ENCODE measurements at regions not wholly inside any gene's neighbourhood (a gene's known extent, or its start where the extent isn't known, plus 50 kb on each side); places are given as distances from the start of the nearest gene placed in this dataset.

- no peaks in the 10 kb centered on the region for H3K4me1 ChIP-seq
Observed at GRCh38 chr22:49429066-49429465, 398.6 kb downstream of the BRD1 start.

DNA sequence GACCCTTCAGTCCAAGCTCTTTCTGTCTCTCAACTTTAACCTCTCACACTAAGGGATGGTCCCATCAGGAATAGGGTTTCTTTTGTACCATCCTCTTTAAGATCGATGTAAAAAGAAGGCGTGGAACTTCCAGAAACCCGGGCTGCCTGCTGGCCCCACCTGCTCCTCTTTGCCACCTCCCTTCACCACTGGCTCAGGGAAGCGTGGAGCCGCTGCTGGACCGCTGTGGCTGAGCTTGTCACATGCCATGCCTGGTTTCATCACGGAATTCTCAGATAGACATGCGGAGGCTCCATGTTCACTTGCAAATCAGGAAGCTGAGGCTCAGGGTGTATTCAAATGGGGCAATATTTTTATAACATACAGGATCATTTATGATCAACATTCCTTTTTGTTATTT is 399.7 kb downstream of the BRD1 start:
- Histone ChIP-seq H3K27ac (no peak overlapping the region), H3K9me3 (no peaks in the 10 kb centered on the region), H3K4me3 (no peak overlapping the region), H3K36me3 (no peaks in the 10 kb centered on the region), H3K27me3 (no peaks in the 10 kb centered on the region), H3K4me1 (no peaks in the 10 kb centered on the region)
- TF ChIP-seq EP300 (IDR thresholded peaks at IDR 0.05) (no peak), CTCF (IDR thresholded peaks at IDR 0.05) (no peak), POLR2A (IDR thresholded peaks at IDR 0.05) (no peak)
- WGBS, 2 donors: 90 to 95% methylated on average over 8 of the region's 8 CpGs
- no peak for DNase-seq (ENCODE audit: low spot score in 2 of 2)

More at GRCh38 chr22:49429066-49429465, 398.6 kb downstream of the BRD1 start:
- no peak overlapping the region for H3K4me3 ChIP-seq
- DNase-seq (ENCODE audit: low spot score in 2 of 2): no peak
- H3K27ac ChIP-seq: no peak overlapping the region
- no peaks in the 10 kb centered on the region for H3K27me3 ChIP-seq
- peaks cover 0 to under 1% (median 0%) of the 10 kb centered on the region in 4 donors for H3K9me3 ChIP-seq
- TF ChIP-seq CTCF (IDR thresholded peaks at IDR 0.05): no peak
- TF ChIP-seq EP300 (IDR thresholded peaks at IDR 0.05): no peak
- no peak for TF ChIP-seq POLR2A (IDR thresholded peaks at IDR 0.05)
- WGBS, 2 donors: 51 to 64% methylated on average over 7 of the region's 7 CpGs
- no peaks in the 10 kb centered on the region for H3K36me3 ChIP-seq

- WGBS, 2 donors: 86% methylated on average over 5 of the region's 5 CpGs
- TF ChIP-seq CTCF (IDR thresholded peaks at IDR 0.05) (no peak), EP300 (IDR thresholded peaks at IDR 0.05) (no peak), POLR2A (IDR thresholded peaks at IDR 0.05) (no peak)
- Histone ChIP-seq H3K4me3 (no peak overlapping the region), H3K4me1 (no peaks in the 10 kb centered on the region), H3K9me3 (no peaks in the 10 kb centered on the region), H3K36me3 (no peaks in the 10 kb centered on the region), H3K27me3 (no peaks in the 10 kb centered on the region), H3K27ac (no peak overlapping the region)
- DNase-seq (ENCODE audit: low spot score in 2 of 2): no peak
Observed at GRCh38 chr22:49427341-49427740, 400.3 kb downstream of the BRD1 start.

DNA sequence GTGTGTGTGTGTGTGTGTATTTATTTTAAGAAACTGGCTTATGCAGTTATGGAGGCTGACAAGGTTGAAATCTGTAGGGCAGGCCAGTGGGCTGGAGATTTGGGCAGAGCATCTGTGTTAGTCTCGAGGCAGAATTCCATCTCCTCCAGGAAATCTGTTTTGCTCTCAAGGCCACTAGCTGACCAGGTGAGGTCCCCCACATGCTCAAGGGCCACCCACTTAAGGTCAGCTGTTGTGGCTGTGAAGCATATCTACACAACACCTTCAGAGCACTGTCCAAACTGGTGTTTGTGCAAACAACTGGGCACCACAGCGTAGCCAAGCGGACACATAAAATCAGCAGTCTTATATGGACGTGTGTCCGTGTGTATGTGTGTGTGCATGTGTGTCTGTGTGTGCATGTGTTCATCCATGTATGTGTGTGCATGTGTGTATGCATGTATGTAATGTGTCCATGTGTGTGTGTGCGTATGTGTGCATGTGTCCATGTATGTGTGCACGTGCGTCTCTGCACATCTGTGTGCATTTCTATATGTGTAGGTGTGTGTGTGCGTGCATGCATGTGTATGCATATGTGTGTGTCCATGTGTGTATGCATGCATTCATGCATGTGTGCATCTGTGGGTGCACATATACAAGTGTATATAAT is 400.9 kb downstream of the BRD1 start:
- Histone ChIP-seq H3K27me3 (no peaks in the 10 kb centered on the region), H3K4me3 (no peak overlapping the region), H3K36me3 (no peaks in the 10 kb centered on the region), H3K9me3 (peaks cover 0 to 2% (median under 1%) of the 10 kb centered on the region in 4 donors), H3K27ac (no peak overlapping the region), H3K4me1 (no peaks in the 10 kb centered on the region)
- TF ChIP-seq POLR2A (IDR thresholded peaks at IDR 0.05): no peak
- no peak for TF ChIP-seq EP300 (IDR thresholded peaks at IDR 0.05)
- no peak for TF ChIP-seq CTCF (IDR thresholded peaks at IDR 0.05)
- DNase-seq (ENCODE audit: low spot score in 2 of 2): no peak
- WGBS, 2 donors: 90 to 91% methylated on average over 9 of the region's 9 CpGs

GRCh38 chr22:49426098-49426497 is 401.6 kb downstream of the BRD1 start:
- no peaks in the 10 kb centered on the region for H3K27me3 ChIP-seq
- no peaks in the 10 kb centered on the region for H3K36me3 ChIP-seq
- H3K27ac ChIP-seq: no peak overlapping the region
- H3K9me3 ChIP-seq: peaks cover 0 to 8% (median 3%) of the 10 kb centered on the region in 4 donors
- no peak for DNase-seq (ENCODE audit: low spot score in 2 of 2)
- H3K4me1 ChIP-seq: no peaks in the 10 kb centered on the region
- H3K4me3 ChIP-seq: no peak overlapping the region
- 53 to 57% methylated on average over 7 of the region's 7 CpGs for WGBS, 2 donors
- TF ChIP-seq EP300 (IDR thresholded peaks at IDR 0.05): no peak
- no peak for TF ChIP-seq POLR2A (IDR thresholded peaks at IDR 0.05)
- TF ChIP-seq CTCF (IDR thresholded peaks at IDR 0.05): no peak

Data from tibial nerve (tissue), 4 donors.